Pulmonary artery endothelial cell (primary cell): ENCODE measurements at regions not wholly inside any gene's neighbourhood (a gene's known extent, or its start where the extent isn't known, plus 50 kb on each side); places are given as distances from the start of the nearest gene placed in this dataset.

Experiments used
- DNase-seq: peaks from one replicate; pipeline ENCODE4 v3.0.0-alpha.2; 2011; ENCODE audit warnings: low read depth, low spot score

DNA sequence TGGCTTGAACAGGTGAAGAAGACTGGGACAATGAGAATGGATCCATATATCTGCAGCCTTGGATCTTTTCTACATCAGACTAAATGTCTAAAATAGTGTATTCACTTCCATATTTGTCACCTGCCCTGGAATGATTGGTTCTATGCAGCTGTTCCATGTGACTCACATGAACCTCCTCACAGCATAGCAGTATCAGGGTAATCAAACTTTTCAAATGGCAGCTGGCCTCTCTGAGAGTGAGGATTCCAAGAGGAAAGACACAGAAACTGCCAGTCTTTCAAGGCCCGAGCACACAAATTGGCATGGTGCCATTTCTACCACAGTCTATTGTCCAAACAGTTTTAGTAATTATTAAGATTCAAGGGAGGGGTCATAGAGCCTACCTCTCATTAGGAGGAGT, 859.3 kb downstream of the BCL11A start:
- DNase-seq = no peak

DNA sequence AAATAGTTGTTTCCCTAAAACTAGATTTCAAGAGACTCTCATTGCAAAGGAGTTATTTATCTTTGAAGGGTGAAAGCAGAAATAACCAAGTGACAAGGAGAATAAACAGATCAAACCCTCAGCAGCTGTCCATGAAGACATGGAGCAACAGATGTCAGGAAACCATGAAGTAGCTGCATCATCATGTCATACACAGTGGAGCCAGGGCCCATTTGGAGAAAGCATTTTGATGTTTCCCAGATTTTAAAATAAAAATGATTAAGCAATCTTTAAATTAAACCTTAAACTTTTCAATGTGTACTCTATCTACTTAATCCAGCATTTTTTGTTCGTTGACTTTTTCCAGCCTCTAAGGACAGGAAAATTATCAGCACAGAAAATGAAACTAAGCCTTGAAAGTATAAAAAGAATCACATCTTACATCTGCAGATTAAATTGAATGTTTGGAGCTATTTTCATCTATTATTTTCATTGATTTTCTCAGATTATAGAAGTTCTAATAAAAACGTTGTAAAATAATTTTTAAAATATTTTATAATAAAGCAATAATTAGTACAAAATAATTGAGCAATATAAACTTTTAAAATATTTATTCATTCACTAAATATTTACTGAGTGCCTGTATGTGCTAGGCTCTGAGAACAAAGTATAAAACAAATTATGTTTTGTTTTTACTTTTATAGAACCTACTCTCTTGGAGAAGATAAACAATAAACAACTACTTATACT, 860.1 kb downstream of the BCL11A start:
- no peak for DNase-seq

DNA sequence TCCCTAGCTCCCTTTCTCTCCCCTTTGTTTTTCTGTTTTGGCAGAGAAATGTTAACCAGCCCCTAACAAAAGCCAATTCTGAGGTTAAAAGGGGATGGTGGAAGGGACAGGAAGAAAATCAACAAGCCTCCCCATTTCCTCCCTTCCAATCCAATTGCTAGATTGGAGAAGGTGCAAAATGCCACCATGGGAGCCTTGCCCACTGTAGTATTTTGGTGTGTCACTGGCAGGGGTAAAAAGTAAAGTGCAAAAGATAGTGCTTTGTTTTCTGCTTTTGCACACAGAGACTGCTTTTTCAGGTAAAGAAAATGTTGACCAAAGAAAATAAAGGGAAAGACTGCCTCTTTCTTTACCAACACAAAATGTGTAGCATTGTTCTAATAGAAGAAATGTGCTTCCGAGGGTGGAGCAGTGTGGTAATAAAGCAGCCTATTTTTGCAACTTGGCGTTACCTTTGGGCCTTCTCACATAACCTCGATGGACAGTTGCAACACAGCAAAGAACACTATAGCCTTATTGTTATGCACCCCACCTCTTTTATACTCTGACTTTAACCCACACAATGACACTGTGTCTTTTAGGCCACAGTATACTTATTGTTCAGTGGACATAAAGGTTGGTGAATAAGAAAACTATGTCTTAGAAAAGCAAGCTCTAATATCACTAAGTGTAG, 861.8 kb downstream of the BCL11A start:
- DNase-seq = no peak

DNA sequence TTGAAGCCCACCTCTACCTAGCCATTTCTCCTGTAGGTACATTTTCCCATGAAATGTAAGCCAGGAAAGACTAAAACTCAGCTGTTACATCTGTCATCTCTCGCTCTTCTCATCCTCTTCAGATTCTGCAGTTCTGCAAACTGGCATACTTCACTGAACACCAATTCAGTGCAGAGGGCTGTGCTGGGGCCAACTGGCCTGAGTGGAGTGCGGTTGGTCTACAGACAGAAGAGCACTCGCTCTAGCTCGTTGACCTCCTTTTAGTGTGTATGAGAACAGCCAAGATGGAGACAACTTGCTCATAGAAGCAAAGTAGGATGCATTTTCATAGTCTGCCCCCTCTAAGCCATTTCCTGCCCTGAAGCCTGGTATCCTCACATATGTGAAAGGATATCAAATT, 862.6 kb downstream of the BCL11A start:
- DNase-seq = no peak

DNA sequence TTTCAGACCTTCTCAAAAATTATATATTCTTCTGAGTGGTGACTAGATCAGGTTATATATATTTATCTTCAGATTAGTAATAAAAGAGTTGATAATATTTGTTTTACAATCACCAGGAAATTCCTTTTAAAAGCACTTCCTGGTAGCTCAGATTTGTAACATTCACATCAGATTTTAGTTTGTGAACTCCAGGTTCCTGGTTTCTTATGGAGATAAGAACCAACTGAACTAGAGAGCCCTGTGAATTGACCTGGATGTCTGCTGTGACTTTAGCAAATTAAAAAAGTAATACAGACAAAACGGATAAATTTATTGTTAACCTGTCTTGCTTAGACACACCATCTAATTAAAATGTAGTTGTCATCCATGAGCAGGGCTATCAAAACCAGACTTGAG, 868.7 kb downstream of the BCL11A start:
- no peak for DNase-seq

DNA sequence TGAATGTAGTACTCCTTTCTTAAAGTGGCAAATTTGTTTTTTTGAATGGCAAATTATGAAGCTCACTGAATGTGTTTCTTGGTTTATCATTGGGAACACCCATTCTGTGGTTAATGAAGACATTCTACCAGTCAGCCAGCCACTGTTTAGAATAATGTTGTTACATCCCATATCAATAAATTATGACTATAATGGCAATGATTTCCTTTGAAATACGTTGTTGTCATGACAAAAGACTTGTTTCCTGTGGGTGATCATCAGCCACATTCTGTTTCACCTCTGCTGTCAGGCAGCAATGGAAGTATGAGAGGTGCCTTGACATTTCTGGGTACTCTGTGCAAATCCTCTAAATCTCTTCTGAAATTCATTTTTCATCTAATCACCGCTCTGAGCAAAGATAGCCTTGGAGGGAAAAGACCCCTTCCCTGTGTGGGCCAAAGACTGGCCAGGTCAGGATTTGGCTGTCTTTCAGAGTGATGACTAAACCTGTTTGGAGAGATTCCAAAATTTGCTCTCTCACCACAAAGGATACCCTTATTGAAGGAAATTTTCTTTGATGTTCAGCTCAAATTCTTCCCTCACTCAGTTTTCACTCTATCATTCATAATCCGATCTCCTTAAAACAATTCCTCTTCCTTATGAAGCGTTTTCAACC, 869.2 kb downstream of the BCL11A start:
- DNase-seq = no peak

DNA sequence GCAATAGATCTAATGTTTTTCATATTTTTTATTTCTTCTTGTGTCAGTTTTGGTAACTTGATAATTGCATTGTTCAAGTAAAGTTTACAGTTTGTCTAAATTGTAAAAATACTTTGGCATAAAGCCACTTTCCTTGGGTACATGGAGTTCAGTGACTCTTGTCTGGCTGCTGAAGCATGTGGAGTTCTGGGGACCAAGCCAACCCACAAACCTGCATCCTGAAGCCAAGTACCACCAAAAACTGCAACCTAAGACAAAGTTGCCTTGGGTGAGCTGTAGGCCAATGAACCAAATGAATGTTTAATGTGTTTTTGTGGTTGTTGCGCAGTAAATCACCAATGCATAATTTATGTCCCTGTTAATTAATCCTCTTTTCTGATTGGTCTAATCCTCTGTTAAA, 872.6 kb downstream of the BCL11A start:
- no peak for DNase-seq

DNA sequence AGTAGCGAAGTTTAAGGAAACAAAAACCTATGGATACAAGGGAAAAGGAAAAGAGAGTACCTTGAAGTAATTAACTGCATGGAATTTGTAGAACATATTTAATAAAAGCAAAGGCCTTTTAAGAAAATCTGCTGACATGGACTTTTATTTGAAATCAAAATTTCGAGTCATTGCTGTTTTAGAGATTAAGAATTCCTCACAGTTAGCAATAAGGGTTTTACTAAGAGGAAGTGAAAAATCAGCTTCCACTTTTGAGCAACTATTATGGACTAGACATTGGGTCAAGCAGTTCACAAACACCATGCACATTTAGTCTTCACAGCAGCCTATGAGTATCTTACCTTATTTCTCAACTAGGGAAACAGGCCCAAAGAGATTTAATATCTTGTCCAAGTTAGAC, 876.3 kb downstream of the BCL11A start:
- no peak for DNase-seq

DNA sequence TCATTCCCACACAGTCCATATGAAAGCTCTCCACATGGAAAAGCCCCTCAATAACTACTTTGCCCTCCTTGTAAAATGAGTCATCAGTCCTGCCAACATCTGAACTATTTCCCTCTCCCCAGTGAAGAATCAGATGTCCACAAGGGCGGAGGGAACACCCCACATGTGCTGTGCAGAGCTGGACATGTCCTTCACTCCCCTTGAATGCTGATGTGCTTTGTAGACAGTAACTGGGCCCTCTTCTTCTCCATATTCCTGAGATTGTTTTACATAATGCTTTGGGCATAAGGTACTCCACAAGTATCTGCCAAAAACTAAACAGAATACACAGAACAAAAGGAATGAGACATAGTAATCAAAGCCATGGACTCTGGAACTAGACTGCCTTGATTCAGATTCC, 879.4 kb downstream of the BCL11A start:
- DNase-seq = no peak

DNA sequence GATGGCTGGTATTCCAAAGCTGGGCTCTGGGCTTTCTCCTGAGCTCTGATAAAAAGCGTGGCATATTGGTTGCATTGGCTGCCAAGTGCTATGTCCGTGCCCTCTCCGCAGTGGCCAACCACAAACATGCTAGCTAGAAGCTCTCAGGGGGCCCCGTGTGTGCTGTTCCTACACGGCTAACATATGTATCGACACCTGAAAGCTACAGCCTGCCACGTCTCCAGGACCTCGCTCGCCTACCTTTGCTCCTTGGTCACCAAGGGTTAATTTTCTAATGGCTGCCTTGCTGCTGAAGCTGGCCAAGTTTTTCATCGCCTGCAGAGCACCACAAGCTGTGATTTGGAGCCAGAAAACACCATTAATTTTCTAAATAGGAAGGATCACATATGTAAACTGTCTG, 888.4 kb downstream of the BCL11A start:
- no peak for DNase-seq

DNA sequence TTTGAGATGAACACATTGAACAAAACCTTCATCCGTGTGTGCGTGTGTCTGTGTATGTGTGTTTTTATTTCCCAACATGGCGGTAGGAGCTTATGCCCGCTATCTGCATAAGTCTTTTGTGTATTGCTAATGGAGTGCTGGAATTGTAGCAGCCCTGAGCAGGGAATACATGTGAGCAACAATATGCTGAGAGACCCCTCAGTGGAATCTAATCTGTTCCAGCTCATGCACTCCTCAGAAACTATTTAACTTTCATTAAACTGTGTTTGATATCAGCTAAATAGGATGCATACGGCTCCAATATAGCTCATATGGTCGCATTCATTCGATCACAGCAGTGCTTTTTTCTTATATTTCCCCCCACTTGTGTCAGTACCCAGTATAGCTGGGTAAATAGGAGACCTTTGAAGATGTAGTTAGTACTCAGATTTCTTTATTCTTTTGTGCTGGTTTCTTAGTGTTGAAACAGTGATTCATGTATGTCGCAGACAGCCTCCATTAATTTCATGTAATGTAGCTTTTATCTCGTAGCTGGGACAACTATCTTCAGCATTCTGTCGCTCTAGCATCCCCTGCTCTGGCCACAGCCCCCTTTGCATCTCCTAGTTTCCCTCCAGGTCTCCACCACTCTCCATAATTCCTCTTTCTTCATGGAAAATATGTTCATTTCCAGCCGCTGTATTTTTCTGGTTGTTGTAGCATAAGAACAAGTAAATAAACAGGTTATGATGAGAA, 891.2 kb downstream of the BCL11A start:
- no peak for DNase-seq

DNA sequence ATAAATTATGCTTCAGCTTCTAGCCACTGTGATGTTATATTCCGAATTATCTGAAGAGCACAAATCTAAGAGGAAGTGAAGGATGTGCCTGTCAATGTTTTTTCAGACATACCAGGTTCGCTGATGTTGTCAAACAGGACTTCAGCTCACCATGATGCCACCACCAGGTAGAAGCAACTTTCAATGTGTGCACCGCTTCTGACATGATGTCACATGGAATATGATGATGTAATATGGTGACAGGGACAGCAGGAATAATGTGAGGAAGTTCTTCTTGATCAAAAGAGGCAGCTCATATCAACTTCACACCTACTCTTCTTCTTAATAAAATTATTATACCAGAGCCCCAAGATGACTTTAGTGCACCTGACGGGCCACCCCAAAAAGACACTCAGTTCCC, 893.2 kb downstream of the BCL11A start:
- DNase-seq = no peak

DNA sequence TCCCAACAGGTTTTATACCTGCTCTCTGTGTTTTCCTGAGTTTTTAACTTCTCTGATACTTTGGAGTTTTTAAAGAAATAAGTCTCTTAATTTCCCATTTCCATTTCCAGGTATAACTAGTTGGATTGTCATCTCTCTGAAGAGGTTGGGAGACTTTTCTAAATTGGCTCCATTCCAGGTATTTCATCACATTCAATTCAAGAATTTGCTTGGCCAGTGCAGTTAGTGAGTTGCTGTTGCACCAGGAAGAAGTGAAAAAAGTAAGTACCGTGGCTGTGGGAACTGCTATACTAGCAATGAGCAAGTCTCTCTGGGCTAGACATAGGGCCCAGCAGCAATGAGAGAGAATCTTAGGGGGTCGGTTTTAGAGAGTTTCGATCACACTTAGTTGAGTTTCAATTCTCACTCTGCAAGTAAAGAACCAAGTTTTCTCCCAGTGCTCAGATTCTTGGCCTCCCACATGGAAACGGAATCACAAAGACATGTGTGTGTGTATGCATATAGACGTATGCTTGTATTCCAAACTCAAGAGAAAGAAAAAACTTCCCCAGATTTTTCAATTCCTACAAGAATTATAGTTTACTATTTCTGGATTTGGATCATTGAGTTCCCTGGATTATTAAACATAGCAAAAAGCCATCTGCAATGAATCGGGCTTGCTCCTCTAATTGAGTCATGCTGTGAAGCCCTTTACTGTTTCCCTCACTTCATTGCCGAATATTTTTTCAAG, 894.4 kb downstream of the BCL11A start:
- DNase-seq = no peak

DNA sequence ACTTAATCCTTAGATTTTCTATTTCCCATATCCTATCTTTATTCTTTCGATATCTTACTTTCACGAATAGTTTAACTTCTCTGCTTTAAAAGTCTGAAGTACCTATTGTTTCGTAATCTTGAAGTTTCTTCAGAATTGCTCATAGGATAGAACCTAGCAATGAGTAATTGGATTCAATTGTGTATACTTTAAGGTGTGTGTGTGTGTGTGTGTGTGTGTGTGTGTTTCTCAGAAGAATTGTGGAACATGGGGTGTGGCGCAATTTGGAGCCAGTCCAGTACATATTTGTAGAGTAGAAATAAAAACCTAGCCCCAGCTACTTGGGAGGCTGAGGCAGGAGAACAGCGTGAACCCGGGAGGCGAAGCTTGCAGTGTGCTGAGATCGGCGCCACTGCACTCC, 897.6 kb downstream of the BCL11A start:
- no peak for DNase-seq

DNA sequence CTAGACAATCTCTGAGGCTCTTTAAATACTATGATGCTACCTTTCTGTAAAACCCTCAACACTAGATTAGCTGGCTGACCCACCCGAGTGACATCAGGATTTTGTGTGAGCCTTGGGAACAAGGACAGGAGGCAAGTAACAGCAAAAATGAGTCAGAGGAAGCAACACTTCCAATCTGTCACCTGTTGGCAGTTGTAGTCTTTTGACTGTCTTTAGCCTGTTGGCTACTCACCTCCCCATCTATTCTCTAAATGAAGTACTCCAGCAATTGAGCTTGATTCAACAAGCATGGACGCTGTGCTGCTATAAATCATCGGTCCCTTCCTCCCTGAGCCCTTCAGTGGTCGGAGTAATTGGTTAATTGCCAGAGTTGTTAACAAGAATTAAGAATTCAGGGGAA, 898.7 kb downstream of the BCL11A start:
- DNase-seq = no peak

DNA sequence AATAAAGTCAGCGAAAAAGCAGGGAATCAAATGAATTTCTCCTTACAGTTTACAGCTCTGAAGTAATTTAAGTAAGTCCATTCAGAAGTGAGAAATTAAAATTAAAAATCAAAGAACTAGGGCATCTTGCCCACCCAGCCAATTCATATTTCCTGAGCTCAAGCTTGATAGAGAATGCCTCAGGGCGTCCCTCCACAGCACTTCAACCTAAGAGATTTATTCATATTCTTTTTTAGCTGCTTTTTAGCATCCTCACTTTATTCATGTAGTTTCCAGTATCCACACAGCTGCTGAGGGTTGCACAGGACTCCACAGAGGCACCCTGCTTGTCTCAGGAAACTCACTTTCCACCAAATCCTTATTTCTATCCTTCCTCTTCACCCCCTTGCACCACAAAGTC, 900.3 kb downstream of the BCL11A start:
- no peak for DNase-seq

DNA sequence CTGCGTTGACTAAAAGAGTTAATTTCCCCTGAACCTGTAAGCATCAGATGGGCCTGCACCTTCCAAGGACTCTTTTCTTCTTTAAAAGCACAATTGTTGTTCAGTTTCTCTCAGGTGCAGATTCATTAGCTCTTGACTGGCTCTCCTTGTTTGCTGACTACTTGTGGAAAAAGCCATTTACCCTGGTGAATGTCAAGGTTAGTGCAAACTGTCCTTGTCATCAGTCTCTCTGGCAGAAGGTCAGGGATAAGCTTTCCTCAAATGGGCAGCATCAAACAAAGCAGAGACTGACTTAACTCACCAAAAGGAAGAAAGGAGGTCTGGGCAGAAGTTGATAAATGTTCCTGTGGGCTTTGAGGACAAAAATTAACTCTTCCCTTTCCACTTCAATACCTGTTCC, 922.7 kb downstream of the BCL11A start:
- DNase-seq = no peak

DNA sequence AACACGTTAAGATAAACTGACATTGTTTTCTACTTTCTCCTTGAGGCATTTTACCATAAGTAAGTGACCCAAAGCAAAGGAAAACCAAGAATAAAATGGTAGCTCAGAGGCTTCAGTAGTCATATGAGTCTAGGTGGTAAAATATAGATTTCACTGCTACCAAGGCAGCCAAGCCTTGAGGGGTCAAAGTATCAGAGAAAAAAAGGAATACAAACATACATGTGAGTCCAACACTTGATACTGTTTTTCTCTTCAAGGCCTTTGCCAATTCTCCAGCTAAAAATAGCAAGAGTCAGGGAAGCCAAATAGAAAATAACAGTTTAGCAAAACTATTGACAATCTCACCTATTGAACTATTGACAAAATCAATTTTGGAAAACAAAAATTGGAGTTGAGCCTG, 925.9 kb downstream of the BCL11A start:
- no peak for DNase-seq

DNA sequence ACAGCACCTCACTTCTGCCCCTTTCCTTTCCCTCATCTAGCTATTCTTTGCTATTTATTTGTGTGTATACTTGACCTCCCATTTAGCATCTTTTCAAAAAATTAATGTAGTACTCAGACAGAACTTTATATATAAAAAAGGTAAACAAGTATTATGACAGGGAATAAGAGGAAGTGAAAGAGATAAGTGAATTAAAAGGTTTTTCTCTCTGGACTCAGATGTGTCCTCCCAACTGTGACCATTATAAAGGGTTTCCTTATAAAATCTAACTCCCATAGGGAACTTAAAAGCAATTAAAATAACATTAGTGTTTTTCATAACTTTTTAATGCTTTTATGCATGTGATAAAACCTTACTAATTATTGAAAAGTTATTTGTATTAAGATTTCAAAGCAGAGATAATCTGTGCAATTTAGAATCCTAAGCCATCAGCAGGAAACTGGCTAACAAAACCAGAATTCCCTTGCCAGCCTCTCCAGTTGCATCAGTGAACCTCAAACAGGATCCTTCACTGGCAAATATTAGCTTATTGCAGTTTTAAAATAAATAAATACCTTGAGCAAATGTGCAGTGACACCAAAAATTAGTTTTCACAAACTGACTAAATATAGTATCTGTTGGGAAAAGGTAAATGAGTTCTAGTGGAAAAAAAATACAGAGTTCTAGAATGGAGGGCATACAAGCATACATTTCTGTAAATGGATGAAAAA, 930.7 kb downstream of the BCL11A start:
- no peak for DNase-seq

DNA sequence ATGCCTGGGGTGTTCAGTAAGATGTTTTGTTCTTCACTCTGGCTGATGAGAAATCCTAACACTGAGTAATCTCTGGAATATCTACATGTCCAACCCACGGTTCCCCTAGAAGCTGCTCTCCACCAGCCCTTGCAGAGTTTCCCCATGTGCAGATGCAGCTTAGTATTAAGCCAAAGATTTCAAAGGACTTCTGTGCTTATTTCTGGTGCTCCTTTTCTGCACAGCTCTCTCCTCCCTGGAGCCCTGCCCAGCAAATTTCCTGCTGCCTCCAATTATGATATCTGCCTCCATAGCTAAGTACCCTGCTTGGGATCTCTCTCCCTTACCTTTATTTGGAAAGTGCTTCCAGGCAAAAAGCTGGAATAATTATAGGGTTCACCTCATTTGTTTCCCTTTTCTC, 949.3 kb downstream of the BCL11A start:
- no peak for DNase-seq

DNA sequence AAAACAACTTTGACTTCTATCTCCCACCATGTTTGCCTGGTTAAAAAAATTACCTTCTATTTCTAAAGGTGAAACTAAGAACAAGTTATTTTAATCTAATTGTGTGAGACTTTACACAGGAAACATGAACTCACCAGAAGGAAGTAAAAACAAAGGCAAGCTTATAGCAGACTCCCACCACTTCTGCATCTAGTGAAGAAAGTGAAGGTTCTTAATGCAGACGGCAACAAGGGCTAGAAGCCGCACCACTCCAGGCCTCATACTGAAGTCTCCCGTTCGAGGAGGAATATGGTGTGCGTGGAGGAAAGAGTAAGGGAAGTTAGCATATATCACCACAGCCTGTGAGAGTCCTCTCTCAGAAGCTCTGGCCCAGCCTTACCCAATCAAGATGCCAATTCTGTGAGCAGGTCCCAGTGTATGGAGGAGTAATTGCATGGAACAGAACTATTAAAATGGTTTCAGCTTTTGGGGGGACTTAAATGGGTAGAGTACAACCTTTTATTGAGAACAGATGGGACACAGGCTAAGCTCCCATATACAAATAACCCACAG, 958.7 kb downstream of the BCL11A start:
- DNase-seq = no peak
